GM21825 (cell line): ENCODE measurements at regions not wholly inside any gene's neighbourhood (a gene's known extent, or its start where the extent isn't known, plus 50 kb on each side); places are given as distances from the start of the nearest gene placed in this dataset.

Experiments
- ATAC-seq: cut with Tn5 transposase; IDR thresholded peaks from one replicate; pipeline ENCODE4 v1.9.1; 2021; ENCODE audit warnings: mild to moderate bottlenecking, moderate library complexity; ENCODE audit not compliant: unreplicated experiment

GRCh38 chr17:27240086-27240801 is 53.7 kb upstream of the WSB1 start:
- ATAC-seq = no peak

- no peak for ATAC-seq
Observed at GRCh38 chr17:27240802-27241155, 53.1 kb upstream of the WSB1 start.

GRCh38 chr17:27241346-27241946 is 52.5 kb upstream of the WSB1 start:
- ATAC-seq = peak; percentile 35

- ATAC-seq = no peak
Observed at GRCh38 chr17:27242951-27243350, 51.0 kb upstream of the WSB1 start.

GRCh38 chr17:27244011-27244410 is 49.9 kb upstream of the WSB1 start:
- no peak for ATAC-seq
